ENCODE measurements at regions not wholly inside any gene's neighbourhood (a gene's known extent, or its start where the extent isn't known, plus 50 kb on each side); places are given as distances from the start of the nearest gene placed in this dataset.

DNA sequence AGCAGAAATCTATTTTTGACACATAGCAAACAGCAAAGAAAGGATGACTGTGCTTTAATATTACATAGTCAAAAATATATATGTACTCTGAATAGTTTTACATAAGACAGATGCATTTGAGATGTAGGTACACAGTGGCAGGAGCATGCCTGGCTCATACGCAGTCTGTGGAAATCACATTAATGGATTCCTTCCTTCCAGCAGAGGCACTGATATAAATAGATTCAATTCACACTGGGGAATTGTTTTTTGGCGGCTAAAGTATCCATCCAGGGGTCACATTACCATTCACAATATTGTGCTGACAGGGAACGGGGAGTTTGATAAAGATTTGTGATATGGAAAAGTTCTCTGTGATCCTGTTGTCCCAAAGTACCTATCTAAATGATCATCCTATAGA lies 72.5 kb upstream of the AGR3 start:
- TF ChIP-seq ZFX (IDR thresholded peaks at IDR 0.05): no peak
- TF ChIP-seq, protein P1, sequence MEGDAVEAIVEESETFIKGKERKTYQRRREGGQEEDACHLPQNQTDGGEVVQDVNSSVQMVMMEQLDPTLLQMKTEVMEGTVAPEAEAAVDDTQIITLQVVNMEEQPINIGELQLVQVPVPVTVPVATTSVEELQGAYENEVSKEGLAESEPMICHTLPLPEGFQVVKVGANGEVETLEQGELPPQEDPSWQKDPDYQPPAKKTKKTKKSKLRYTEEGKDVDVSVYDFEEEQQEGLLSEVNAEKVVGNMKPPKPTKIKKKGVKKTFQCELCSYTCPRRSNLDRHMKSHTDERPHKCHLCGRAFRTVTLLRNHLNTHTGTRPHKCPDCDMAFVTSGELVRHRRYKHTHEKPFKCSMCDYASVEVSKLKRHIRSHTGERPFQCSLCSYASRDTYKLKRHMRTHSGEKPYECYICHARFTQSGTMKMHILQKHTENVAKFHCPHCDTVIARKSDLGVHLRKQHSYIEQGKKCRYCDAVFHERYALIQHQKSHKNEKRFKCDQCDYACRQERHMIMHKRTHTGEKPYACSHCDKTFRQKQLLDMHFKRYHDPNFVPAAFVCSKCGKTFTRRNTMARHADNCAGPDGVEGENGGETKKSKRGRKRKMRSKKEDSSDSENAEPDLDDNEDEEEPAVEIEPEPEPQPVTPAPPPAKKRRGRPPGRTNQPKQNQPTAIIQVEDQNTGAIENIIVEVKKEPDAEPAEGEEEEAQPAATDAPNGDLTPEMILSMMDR (IDR thresholded peaks at IDR 0.05 in 2 of 3, conservative IDR thresholded peaks at IDR 0.05 in 1 of 3; ENCODE audit: borderline replicate concordance in 1 of 3, insufficient read depth in 1 of 3, low read depth in 2 of 3, low read length in 2 of 3): no peak
- no peak for TF ChIP-seq ELF1 (IDR thresholded peaks at IDR 0.05; ENCODE audit: borderline replicate concordance, low read depth)
- TF ChIP-seq POLR2AphosphoS5 (IDR thresholded peaks at IDR 0.05; ENCODE audit: low read depth, low read length): no peak
- TF ChIP-seq YY1 (IDR thresholded peaks at IDR 0.05; ENCODE audit: extremely low read depth, insufficient replicate concordance, low read depth, low read length): no peak
- TF ChIP-seq POLR2A (IDR thresholded peaks at IDR 0.05; ENCODE audit: borderline replicate concordance, extremely low read depth, insufficient read depth, insufficient read length): no peak
- TF ChIP-seq, protein P2, sequence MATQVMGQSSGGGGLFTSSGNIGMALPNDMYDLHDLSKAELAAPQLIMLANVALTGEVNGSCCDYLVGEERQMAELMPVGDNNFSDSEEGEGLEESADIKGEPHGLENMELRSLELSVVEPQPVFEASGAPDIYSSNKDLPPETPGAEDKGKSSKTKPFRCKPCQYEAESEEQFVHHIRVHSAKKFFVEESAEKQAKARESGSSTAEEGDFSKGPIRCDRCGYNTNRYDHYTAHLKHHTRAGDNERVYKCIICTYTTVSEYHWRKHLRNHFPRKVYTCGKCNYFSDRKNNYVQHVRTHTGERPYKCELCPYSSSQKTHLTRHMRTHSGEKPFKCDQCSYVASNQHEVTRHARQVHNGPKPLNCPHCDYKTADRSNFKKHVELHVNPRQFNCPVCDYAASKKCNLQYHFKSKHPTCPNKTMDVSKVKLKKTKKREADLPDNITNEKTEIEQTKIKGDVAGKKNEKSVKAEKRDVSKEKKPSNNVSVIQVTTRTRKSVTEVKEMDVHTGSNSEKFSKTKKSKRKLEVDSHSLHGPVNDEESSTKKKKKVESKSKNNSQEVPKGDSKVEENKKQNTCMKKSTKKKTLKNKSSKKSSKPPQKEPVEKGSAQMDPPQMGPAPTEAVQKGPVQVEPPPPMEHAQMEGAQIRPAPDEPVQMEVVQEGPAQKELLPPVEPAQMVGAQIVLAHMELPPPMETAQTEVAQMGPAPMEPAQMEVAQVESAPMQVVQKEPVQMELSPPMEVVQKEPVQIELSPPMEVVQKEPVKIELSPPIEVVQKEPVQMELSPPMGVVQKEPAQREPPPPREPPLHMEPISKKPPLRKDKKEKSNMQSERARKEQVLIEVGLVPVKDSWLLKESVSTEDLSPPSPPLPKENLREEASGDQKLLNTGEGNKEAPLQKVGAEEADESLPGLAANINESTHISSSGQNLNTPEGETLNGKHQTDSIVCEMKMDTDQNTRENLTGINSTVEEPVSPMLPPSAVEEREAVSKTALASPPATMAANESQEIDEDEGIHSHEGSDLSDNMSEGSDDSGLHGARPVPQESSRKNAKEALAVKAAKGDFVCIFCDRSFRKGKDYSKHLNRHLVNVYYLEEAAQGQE (IDR thresholded peaks at IDR 0.05; ENCODE audit: low read depth): no peak
- TF ChIP-seq, protein P3, sequence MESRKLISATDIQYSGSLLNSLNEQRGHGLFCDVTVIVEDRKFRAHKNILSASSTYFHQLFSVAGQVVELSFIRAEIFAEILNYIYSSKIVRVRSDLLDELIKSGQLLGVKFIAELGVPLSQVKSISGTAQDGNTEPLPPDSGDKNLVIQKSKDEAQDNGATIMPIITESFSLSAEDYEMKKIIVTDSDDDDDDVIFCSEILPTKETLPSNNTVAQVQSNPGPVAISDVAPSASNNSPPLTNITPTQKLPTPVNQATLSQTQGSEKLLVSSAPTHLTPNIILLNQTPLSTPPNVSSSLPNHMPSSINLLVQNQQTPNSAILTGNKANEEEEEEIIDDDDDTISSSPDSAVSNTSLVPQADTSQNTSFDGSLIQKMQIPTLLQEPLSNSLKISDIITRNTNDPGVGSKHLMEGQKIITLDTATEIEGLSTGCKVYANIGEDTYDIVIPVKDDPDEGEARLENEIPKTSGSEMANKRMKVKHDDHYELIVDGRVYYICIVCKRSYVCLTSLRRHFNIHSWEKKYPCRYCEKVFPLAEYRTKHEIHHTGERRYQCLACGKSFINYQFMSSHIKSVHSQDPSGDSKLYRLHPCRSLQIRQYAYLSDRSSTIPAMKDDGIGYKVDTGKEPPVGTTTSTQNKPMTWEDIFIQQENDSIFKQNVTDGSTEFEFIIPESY (IDR thresholded peaks at IDR 0.05; ENCODE audit: extremely low read depth, insufficient replicate concordance, low read length): no peak
- TF ChIP-seq EGR1 (IDR thresholded peaks at IDR 0.05; ENCODE audit: low read depth): no peak
- no peak for TF ChIP-seq EZH2phosphoT487 (IDR thresholded peaks at IDR 0.05; ENCODE audit: borderline replicate concordance)
- TF ChIP-seq MAX (IDR thresholded peaks at IDR 0.05): no peak
- TF ChIP-seq EZH2 (IDR thresholded peaks at IDR 0.05): no peak
- TF ChIP-seq SRF (IDR thresholded peaks at IDR 0.05; ENCODE audit: low read depth): no peak

All from HCT116 (cell line).